WTC11 (cell line): ENCODE measurements at regions not wholly inside any gene's neighbourhood (a gene's known extent, or its start where the extent isn't known, plus 50 kb on each side); places are given as distances from the start of the nearest gene placed in this dataset.

Experiments used
- ATAC-seq: fragments of 200-7000 bp; cut with Tn5 transposase; 2 replicates; pipeline ENCODE4 v1.10.0; 2021; ENCODE audit warnings: mild to moderate bottlenecking, moderate library complexity
- CTCF ChIA-PET: fragments of 300-600 bp; sonication (Branson Sonifier 250); formaldehyde crosslinking; loops from one replicate; lab custom pipeline; 2021; ENCODE audit warnings: antibody characterized with exemption; lab: Charles Lee
- POLR2A ChIA-PET: fragments of 350-600 bp; sonication (Branson Sonifier 250); formaldehyde crosslinking; loops from one replicate; lab custom pipeline; 2021; ENCODE audit warnings: antibody characterized with exemption; lab: Charles Lee
- DNase-seq: peaks from one replicate; pipeline ENCODE4 v3.0.0; 2021; ENCODE audit warnings: low spot score
- H3K27ac Mint-ChIP-seq: 2 replicates; pipeline ENCODE4 v1.8.0; 2021; ENCODE audit warnings: mixed read lengths
- H3K27me3 Mint-ChIP-seq: 2 replicates; pipeline ENCODE4 v1.8.0; 2021; ENCODE audit warnings: low read depth, mild to moderate bottlenecking, moderate library complexity, mixed read lengths
- H3K36me3 Mint-ChIP-seq: 2 replicates; pipeline ENCODE4 v1.8.0; 2021; ENCODE audit warnings: mixed read lengths
- H3K4me1 Mint-ChIP-seq: 2 replicates; pipeline ENCODE4 v1.8.0; 2022; ENCODE audit warnings: mixed read lengths
- H3K4me3 Mint-ChIP-seq: 2 replicates; pipeline ENCODE4 v1.8.0; 2021; ENCODE audit warnings: mild to moderate bottlenecking, moderate library complexity, mixed read lengths
- H3K9me3 Mint-ChIP-seq: 2 replicates; pipeline ENCODE4 v1.8.0; 2021; ENCODE audit warnings: mixed read lengths
- CDX4 ChIP-seq: fragments of 250-450 bp; sonication (Bioruptor Pico); IDR thresholded peaks from 2 replicates; pipeline ENCODE4 v1.9.0; 2021; ENCODE audit warnings: moderate library complexity, mild to moderate bottlenecking, inconsistent platforms, borderline replicate concordance
- E2F1 ChIP-seq: sonication (generic); formaldehyde crosslinking; IDR thresholded peaks from 2 replicates; pipeline ENCODE4 v1.8.0; 2022; ENCODE audit warnings: mild to moderate bottlenecking, missing genetic modification reagents
- ELF4 ChIP-seq: sonication (generic); formaldehyde crosslinking; IDR thresholded peaks from 2 replicates; pipeline ENCODE4 v1.8.1; 2022; ENCODE audit warnings: low read depth, mild to moderate bottlenecking, moderate library complexity, missing genetic modification reagents
- EMX1 ChIP-seq: fragments of 250-450 bp; sonication (Bioruptor Pico); IDR thresholded peaks from 2 replicates; pipeline ENCODE4 v1.8.0; 2021; ENCODE audit warnings: mild to moderate bottlenecking
- FOXK1 ChIP-seq: sonication (generic); formaldehyde crosslinking; IDR thresholded peaks from 2 replicates; pipeline ENCODE4 v1.8.0; 2022; ENCODE audit warnings: mild to moderate bottlenecking, moderate library complexity, missing genetic modification reagents
- GABPB1 ChIP-seq: sonication (generic); formaldehyde crosslinking; IDR thresholded peaks from 2 replicates; pipeline ENCODE4 v1.8.1; 2023; ENCODE audit warnings: mild to moderate bottlenecking, missing genetic modification reagents
- IRF2 ChIP-seq: sonication (generic); formaldehyde crosslinking; IDR thresholded peaks from 2 replicates; pipeline ENCODE4 v1.8.0; 2022; ENCODE audit warnings: low read depth, missing genetic modification reagents, borderline replicate concordance
- JAZF1 ChIP-seq: fragments of 250-450 bp; sonication (Bioruptor Pico); IDR thresholded peaks from 2 replicates; pipeline ENCODE4 v1.9.0; 2021; ENCODE audit warnings: moderate library complexity, mild to moderate bottlenecking, inconsistent platforms
- JUN ChIP-seq: sonication (generic); formaldehyde crosslinking; IDR thresholded peaks from 2 replicates; pipeline ENCODE4 v1.8.0; 2023; ENCODE audit warnings: mild to moderate bottlenecking, missing genetic modification reagents
- RELA ChIP-seq: sonication (generic); formaldehyde crosslinking; IDR thresholded peaks from 2 replicates; pipeline ENCODE4 v1.8.1; 2022; ENCODE audit warnings: missing genetic modification reagents, mild to moderate bottlenecking, borderline replicate concordance
- SOX15 ChIP-seq: fragments of 250-450 bp; sonication (Bioruptor Pico); IDR thresholded peaks from 2 replicates; pipeline ENCODE4 v1.9.0; 2021; ENCODE audit warnings: mild to moderate bottlenecking
- SP1 ChIP-seq: sonication (generic); formaldehyde crosslinking; conservative IDR thresholded peaks from 2 replicates; pipeline ENCODE4 v1.8.1; 2022; ENCODE audit warnings: missing genetic modification reagents
- TEAD1 ChIP-seq: sonication (generic); formaldehyde crosslinking; IDR thresholded peaks from 2 replicates; pipeline ENCODE4 v1.8.0; 2022; ENCODE audit warnings: mild to moderate bottlenecking, missing genetic modification reagents
- TEAD4 ChIP-seq: sonication (generic); formaldehyde crosslinking; IDR thresholded peaks from 2 replicates; pipeline ENCODE4 v1.8.0; 2022; ENCODE audit warnings: mild to moderate bottlenecking, missing genetic modification reagents
- TP53 ChIP-seq: sonication (generic); formaldehyde crosslinking; IDR thresholded peaks from 2 replicates; pipeline ENCODE4 v1.8.1; 2023; ENCODE audit warnings: mild to moderate bottlenecking, missing genetic modification reagents
- ZBTB21 ChIP-seq: sonication (generic); formaldehyde crosslinking; IDR thresholded peaks from 2 replicates; pipeline ENCODE4 v1.8.1; 2023; ENCODE audit warnings: mild to moderate bottlenecking, missing genetic modification reagents, borderline replicate concordance
- ZMAT4 ChIP-seq: fragments of 250-450 bp; sonication (Bioruptor Pico); IDR thresholded peaks from 2 replicates; pipeline ENCODE4 v1.9.0; 2021; ENCODE audit warnings: mild to moderate bottlenecking
- ZNF232 ChIP-seq: sonication (generic); formaldehyde crosslinking; IDR thresholded peaks from 2 replicates; pipeline ENCODE4 v1.8.0; 2022; ENCODE audit warnings: mild to moderate bottlenecking, missing genetic modification reagents
- ZNF263 ChIP-seq: sonication (generic); formaldehyde crosslinking; IDR thresholded peaks from 2 replicates; pipeline ENCODE4 v1.8.1; 2022; ENCODE audit warnings: low read depth, mild to moderate bottlenecking, moderate library complexity, missing genetic modification reagents
- ZNF416 ChIP-seq: fragments of 250-450 bp; sonication (Bioruptor Pico); IDR thresholded peaks from 2 replicates; pipeline ENCODE4 v1.9.0; 2021; ENCODE audit warnings: mild to moderate bottlenecking, inconsistent platforms
- ZNF423 ChIP-seq: fragments of 250-450 bp; sonication (Bioruptor Pico); IDR thresholded peaks from 2 replicates; pipeline ENCODE4 v2.1.2; 2022; ENCODE audit warnings: mild to moderate bottlenecking, moderate library complexity
- TF ChIP-seq, protein P1 (sequence below): sonication (generic); formaldehyde crosslinking; IDR thresholded peaks from 2 replicates; pipeline ENCODE4 v1.8.0; 2022; ENCODE audit warnings: mild to moderate bottlenecking, missing genetic modification reagents
- TF ChIP-seq, protein P2 (sequence below): sonication (generic); formaldehyde crosslinking; IDR thresholded peaks from 2 replicates; pipeline ENCODE4 v1.8.1; 2022; ENCODE audit warnings: mild to moderate bottlenecking, moderate library complexity, missing genetic modification reagents
- TF ChIP-seq, protein P3 (sequence below): sonication (generic); formaldehyde crosslinking; conservative IDR thresholded peaks from 2 replicates; pipeline ENCODE4 v1.8.1; 2022; ENCODE audit warnings: mild to moderate bottlenecking, missing genetic modification reagents
- TF ChIP-seq, protein P4 (sequence below): sonication (generic); formaldehyde crosslinking; IDR thresholded peaks from 2 replicates; pipeline ENCODE4 v1.8.0; 2023; ENCODE audit warnings: missing genetic modification reagents

DNA sequence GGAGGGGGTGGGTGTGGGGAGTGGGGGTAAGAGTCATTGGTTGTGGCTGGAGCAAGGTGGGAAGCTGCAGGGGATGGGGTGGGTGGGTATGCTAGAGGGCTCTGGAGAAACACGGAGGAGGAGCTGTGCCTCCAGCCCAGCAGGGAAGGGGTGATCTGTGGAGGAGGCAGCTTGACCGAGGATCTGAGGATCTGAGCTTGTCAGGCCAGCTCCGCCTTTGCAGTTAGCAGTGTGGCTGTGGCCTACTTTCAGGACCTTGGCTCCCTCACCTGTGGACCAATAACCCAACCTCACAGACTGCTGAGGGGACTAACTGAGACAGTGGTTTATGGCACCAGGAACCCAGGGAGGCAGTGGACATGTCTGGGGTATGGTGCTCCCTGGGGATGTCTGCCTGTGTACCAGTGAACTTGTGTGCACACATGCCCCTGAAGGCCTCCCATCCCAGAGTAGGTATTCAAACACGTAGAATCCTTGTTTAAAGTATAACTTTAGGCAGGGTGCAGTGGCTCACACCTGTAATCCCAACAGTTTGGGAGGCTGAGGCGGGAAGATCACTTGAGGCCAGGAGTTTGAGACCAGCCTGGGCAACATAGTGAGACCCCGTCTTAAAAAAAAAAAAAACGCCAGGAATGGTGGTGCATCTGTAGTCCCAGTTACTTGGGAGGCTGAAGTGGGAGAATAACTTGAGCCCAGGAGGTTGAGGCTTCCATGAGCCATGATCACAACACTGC, 52.5 kb upstream of the LINGO1 start (continued):
- TF ChIP-seq E2F1 (no peak), SP1 (CRISPR knock-in tag) (no peak), ELF4 (CRISPR knock-in tag) (no peak), CDX4 (CRISPR knock-in tag) (no peak), ZBTB21 (CRISPR knock-in tag) (no peak), ZNF263 (CRISPR knock-in tag) (no peak), EMX1 (CRISPR knock-in tag) (no peak)

DNA sequence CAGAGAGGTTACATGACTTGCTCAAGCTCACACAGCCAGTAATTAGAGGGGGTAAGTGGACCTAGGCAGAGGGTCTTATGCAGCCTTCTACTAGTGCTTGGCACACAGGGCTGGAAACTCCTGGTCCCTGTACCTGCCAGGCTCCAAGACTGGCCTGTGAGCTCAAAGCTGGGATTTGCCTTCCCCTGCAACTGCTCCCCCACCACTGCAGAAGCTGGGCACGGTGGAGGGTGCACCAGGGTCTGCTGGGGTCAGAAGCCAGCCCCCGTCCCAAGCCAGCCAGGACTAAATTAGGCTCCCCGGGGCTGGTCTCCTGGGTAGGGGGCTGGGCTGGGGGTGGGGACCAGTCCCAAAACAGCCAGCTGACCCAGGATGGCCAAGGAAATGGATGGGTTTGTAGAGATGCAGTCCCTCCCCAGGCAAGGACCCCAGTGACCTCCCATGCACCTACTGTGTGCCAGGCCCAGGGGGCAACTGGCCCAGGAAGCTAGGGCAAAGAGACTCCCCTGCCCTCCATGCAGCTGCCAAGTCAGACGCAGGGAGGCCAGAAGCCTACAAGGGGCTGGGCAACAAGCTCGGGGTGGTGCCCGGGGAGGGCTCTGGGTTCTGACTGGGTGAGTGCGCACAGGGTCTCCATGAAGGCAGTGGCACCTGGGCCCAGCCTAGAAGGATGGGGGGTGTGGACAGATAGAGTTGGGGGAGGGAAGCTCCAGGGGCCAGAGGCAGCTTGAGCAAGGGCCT, 51.8 kb upstream of the LINGO1 start:
- Mint-ChIP-seq H3K36me3 (no peaks in the 10 kb centered on the region), H3K4me1 (no peaks in the 10 kb centered on the region), H3K27me3 (no peaks in the 10 kb centered on the region), H3K27ac (no peak overlapping the region), H3K9me3 (no peaks in the 10 kb centered on the region), H3K4me3 (no peak overlapping the region)
- no peak for DNase-seq
- CTCF ChIA-PET: interaction anchor here (1.0 to 2.8 kb wide), 7 partner anchors 12 to 137 kb away, joined by 3 to 9 read pairs (median 4); partner anchors contain the start of gene LINGO1
- POLR2A ChIA-PET: no interaction called here
- TF ChIP-seq, protein P1, sequence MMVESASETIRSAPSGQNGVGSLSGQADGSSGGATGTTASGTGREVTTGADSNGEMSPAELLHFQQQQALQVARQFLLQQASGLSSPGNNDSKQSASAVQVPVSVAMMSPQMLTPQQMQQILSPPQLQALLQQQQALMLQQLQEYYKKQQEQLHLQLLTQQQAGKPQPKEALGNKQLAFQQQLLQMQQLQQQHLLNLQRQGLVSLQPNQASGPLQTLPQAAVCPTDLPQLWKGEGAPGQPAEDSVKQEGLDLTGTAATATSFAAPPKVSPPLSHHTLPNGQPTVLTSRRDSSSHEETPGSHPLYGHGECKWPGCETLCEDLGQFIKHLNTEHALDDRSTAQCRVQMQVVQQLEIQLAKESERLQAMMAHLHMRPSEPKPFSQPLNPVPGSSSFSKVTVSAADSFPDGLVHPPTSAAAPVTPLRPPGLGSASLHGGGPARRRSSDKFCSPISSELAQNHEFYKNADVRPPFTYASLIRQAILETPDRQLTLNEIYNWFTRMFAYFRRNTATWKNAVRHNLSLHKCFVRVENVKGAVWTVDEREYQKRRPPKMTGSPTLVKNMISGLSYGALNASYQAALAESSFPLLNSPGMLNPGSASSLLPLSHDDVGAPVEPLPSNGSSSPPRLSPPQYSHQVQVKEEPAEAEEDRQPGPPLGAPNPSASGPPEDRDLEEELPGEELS (CRISPR knock-in tag): no peak
- TF ChIP-seq SOX15 (CRISPR knock-in tag): no peak
- no peak for TF ChIP-seq ZNF416 (CRISPR knock-in tag)
- TF ChIP-seq FOXK1 (CRISPR knock-in tag): no peak
- no peak for TF ChIP-seq TEAD1 (CRISPR knock-in tag)
- TF ChIP-seq, protein P2, sequence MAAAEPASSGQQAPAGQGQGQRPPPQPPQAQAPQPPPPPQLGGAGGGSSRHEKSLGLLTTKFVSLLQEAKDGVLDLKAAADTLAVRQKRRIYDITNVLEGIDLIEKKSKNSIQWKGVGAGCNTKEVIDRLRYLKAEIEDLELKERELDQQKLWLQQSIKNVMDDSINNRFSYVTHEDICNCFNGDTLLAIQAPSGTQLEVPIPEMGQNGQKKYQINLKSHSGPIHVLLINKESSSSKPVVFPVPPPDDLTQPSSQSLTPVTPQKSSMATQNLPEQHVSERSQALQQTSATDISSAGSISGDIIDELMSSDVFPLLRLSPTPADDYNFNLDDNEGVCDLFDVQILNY (CRISPR knock-in tag): no peak
- TF ChIP-seq, protein P3, sequence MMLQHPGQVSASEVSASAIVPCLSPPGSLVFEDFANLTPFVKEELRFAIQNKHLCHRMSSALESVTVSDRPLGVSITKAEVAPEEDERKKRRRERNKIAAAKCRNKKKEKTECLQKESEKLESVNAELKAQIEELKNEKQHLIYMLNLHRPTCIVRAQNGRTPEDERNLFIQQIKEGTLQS (CRISPR knock-in tag): no peak
- no peak for TF ChIP-seq RELA (CRISPR knock-in tag)
- TF ChIP-seq ZNF232 (CRISPR knock-in tag): no peak
- no peak for TF ChIP-seq JAZF1 (CRISPR knock-in tag)
- TF ChIP-seq, all 79 proteins: peak for 0
- no peak for ATAC-seq

DNA sequence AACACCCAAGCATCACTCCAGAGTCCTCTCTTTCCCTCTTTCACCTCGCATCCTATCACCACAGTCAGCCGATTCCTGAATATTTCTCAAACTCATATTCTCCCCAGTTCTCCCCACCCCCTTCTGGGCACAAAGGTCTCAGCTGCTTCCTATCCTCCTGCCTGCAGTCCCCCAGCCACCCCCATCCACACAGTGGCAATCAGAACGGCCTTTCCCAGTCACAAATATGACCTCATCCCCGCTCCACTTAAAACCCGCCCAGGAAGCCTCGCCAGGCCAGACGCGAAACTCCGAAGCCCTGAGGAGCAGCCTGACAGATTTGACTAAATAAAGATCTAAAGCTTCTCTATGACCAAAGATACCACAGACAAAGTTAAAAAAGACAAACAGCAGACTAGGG, 49.9 kb upstream of the LINGO1 start:
- no peak overlapping the region for H3K27ac Mint-ChIP-seq
- no peak for ATAC-seq
- CTCF ChIA-PET: interaction anchor here (1.5 to 2.8 kb wide), 2 partner anchors 28 to 139 kb away, joined by 3 to 9 read pairs; no protein-coding TSS in a partner anchor
- no peaks in the 10 kb centered on the region for H3K36me3 Mint-ChIP-seq
- no peaks in the 10 kb centered on the region for H3K27me3 Mint-ChIP-seq
- POLR2A ChIA-PET: no interaction called here
- no peaks in the 10 kb centered on the region for H3K4me1 Mint-ChIP-seq
- no peak for DNase-seq
- no peak overlapping the region for H3K4me3 Mint-ChIP-seq
- no peaks in the 10 kb centered on the region for H3K9me3 Mint-ChIP-seq
- no peak for TF ChIP-seq GABPB1 (CRISPR knock-in tag)
- TF ChIP-seq CDX4 (CRISPR knock-in tag): no peak
- TF ChIP-seq, protein P4, sequence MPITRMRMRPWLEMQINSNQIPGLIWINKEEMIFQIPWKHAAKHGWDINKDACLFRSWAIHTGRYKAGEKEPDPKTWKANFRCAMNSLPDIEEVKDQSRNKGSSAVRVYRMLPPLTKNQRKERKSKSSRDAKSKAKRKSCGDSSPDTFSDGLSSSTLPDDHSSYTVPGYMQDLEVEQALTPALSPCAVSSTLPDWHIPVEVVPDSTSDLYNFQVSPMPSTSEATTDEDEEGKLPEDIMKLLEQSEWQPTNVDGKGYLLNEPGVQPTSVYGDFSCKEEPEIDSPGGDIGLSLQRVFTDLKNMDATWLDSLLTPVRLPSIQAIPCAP (CRISPR knock-in tag): no peak
- no peak for TF ChIP-seq JAZF1 (CRISPR knock-in tag)
- TF ChIP-seq TP53 (CRISPR knock-in tag): no peak
- TF ChIP-seq ZMAT4 (CRISPR knock-in tag): no peak
- TF ChIP-seq IRF2 (CRISPR knock-in tag): no peak
- TF ChIP-seq, protein P2 (CRISPR knock-in tag): no peak
- TF ChIP-seq RELA (CRISPR knock-in tag): no peak
- TF ChIP-seq TEAD4 (CRISPR knock-in tag): no peak
- no peak for TF ChIP-seq ZNF423 (CRISPR knock-in tag)
- TF ChIP-seq JUN (CRISPR knock-in tag): no peak
